ENCODE measurements at regions not wholly inside any gene's neighbourhood (a gene's known extent, or its start where the extent isn't known, plus 50 kb on each side); places are given as distances from the start of the nearest gene placed in this dataset.

DNA sequence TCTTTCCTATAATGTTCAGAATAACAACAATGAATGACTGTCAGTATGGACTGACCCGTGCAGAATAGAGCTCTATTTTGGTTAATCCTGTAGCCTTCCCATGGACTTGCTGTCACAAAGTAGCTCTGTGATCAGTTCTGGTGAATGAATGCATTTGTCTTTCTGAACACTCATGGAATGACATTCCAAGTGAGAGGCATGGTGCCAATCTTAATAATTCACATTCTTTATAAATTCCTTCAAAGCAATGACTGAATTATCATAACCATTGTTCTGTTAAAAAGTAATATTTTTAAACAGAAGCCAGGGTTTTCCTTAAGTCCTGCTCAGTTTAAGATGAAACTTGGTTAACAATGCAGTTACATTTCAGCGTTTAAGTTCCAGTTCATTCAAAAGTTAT is 360.5 kb downstream of the ICE1 start:
- Histone ChIP-seq H3K9me3 (ENCODE audit: control insufficient read depth, low read length) (peaks cover 3% of the 10 kb centered on the region), H3K4me3 (ENCODE audit: low read length) (no peak overlapping the region), H3K4me1 (ENCODE audit: control insufficient read depth, insufficient read depth, low read length) (no peaks in the 10 kb centered on the region), H3K27me3 (ENCODE audit: control insufficient read depth, insufficient read depth) (no peaks in the 10 kb centered on the region), H3K27ac (ENCODE audit: low read length) (no peak overlapping the region)
- no peak for DNase-seq
- intact Hi-C loops (cut with DNase I) = no loop called here
- WGBS = 67% methylated on average over 2 of the region's 2 CpGs
- ATAC-seq = no peak

DNA sequence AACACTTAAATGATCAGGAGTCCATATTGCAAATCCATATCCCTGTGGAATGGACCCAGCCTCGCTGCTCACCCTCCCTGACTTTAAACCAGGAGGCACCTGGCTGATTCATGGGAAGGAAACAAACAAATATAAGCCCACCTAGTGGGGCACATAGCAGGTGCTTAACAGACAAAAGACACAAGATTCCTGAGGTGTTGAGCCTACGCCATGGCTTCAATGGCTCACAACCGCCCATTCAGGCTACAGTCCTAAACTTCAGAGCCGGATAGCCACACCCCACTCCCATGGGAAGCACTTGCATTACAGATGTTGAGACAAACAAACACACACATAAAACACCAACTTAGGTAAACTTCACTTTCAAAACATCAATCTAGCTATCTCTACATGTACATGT is 359.9 kb downstream of the ICE1 start:
- intact Hi-C loops (cut with DNase I) = no loop called here
- H3K9me3 ChIP-seq (ENCODE audit: control insufficient read depth, low read length) = peaks cover 3% of the 10 kb centered on the region
- H3K27ac ChIP-seq (ENCODE audit: low read length) = no peak overlapping the region
- no peak for DNase-seq
- no peaks in the 10 kb centered on the region for H3K4me1 ChIP-seq (ENCODE audit: control insufficient read depth, insufficient read depth, low read length)
- no peak overlapping the region for H3K4me3 ChIP-seq (ENCODE audit: low read length)
- WGBS = 92% methylated on average over 4 of the region's 4 CpGs
- ATAC-seq = no peak
- no peaks in the 10 kb centered on the region for H3K27me3 ChIP-seq (ENCODE audit: control insufficient read depth, insufficient read depth)

DNA sequence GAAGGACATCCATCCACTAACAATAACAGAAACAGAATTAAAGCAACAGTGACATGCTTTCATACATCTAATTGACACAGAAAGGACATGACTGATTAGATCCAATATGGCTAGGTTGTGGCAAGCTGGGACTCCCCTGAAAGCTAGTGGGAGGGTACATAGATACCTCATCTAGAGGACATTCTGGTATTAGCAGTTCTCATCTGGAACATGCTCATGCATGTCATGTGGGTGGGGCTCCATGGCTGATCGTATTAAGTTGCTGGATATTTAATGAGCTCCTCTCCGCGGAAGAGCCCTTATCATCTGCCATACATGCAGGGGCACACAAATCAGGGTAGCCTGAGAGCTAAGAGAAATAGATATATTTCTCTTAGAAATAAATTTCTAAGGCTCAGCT is 358.9 kb downstream of the ICE1 start:
- WGBS = 67% methylated on average over 3 of the region's 3 CpGs
- no peak for ATAC-seq
- Histone ChIP-seq H3K9me3 (ENCODE audit: control insufficient read depth, low read length) (peaks cover 3% of the 10 kb centered on the region), H3K4me1 (ENCODE audit: control insufficient read depth, insufficient read depth, low read length) (no peaks in the 10 kb centered on the region), H3K27me3 (ENCODE audit: control insufficient read depth, insufficient read depth) (no peaks in the 10 kb centered on the region), H3K4me3 (ENCODE audit: low read length) (no peak overlapping the region), H3K27ac (ENCODE audit: low read length) (no peak overlapping the region)
- intact Hi-C loops (cut with DNase I) = no loop called here
- no peak for DNase-seq

DNA sequence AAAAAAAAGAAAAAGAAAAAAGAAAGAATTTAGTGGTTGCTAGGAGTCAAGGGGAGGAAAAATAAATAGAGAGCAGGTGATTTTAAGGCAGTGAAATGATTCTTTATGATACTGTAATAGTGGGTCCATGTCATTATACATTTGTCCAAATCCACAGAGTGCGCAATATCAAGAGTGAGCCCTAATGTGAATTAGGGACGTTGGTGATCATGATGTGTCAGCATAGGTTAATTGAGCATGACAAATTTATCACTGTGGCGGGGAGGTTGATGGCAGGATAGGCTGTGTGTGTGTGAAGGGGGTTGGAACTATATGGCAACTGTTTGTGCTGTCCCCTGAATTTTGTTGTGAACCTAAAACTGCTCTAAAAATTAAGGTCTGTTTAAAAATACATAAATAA is 357.8 kb downstream of the ICE1 start:
- Histone ChIP-seq H3K9me3 (ENCODE audit: control insufficient read depth, low read length) (peaks cover 3% of the 10 kb centered on the region), H3K27me3 (ENCODE audit: control insufficient read depth, insufficient read depth) (no peaks in the 10 kb centered on the region), H3K27ac (ENCODE audit: low read length) (no peak overlapping the region), H3K4me3 (ENCODE audit: low read length) (no peak overlapping the region), H3K4me1 (ENCODE audit: control insufficient read depth, insufficient read depth, low read length) (no peaks in the 10 kb centered on the region)
- ATAC-seq = no peak
- intact Hi-C loops (cut with DNase I) = no loop called here
- no peak for DNase-seq
- WGBS = 81% methylated on average over 3 of the region's 3 CpGs

DNA sequence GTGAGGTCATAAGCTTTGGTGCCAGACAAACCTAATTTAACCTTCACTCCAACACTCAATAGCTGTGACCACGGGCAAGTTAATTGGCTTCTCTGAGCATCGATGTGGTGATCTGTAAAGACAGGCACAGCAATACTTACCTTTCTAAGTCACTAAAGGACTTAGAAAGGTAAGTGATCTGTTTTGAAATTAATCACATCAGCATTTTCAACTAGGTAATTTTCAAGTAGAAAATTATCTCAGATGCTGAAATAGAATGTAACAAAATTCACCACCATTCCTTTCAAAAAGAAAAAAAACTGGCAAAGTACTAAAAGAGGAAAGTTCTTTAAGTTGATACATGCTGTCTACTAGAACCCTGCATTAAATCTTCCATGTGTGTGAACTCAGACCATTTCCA is 354.5 kb downstream of the ICE1 start:
- 81% methylated on average over 2 of the region's 2 CpGs for WGBS
- intact Hi-C loops (cut with DNase I) = no loop called here

DNA sequence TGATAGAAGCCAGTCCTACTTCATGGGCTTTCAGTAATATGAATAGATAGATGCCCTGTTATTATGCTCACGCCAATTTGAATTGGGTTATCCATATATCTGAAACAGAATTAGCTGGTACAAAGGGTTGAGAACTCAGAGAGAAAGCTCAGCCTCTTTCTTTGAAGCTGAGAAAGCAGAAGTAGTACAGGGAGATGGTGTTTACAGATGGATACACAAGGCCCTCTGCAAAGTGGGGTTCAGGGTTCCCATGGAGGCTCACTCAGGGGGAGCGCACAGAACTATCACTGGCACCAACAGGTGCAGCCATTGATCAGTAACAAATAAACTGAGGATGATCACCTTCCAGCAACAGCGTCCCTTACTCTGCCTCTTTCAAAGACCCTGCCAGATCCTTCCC is 349.7 kb downstream of the ICE1 start:
- H3K4me3 ChIP-seq (ENCODE audit: low read length) = no peak overlapping the region
- H3K4me1 ChIP-seq (ENCODE audit: control insufficient read depth, insufficient read depth, low read length) = no peaks in the 10 kb centered on the region
- peaks cover 5% of the 10 kb centered on the region for H3K9me3 ChIP-seq (ENCODE audit: control insufficient read depth, low read length)
- intact Hi-C loops (cut with DNase I) = no loop called here
- DNase-seq (no peak), ATAC-seq (no peak)
- H3K27me3 ChIP-seq (ENCODE audit: control insufficient read depth, insufficient read depth) = no peaks in the 10 kb centered on the region
- no peak overlapping the region for H3K27ac ChIP-seq (ENCODE audit: low read length)
- WGBS = 96% methylated on average over 3 of the region's 3 CpGs

More for the DNA sequence above, 354.5 kb downstream of the ICE1 start:
- no peak overlapping the region for H3K27ac ChIP-seq (ENCODE audit: low read length)
- no peaks in the 10 kb centered on the region for H3K27me3 ChIP-seq (ENCODE audit: control insufficient read depth, insufficient read depth)
- DNase-seq (no peak), ATAC-seq (no peak)
- peaks cover 3% of the 10 kb centered on the region for H3K9me3 ChIP-seq (ENCODE audit: control insufficient read depth, low read length)
- no peaks in the 10 kb centered on the region for H3K4me1 ChIP-seq (ENCODE audit: control insufficient read depth, insufficient read depth, low read length)
- H3K4me3 ChIP-seq (ENCODE audit: low read length) = no peak overlapping the region

DNA sequence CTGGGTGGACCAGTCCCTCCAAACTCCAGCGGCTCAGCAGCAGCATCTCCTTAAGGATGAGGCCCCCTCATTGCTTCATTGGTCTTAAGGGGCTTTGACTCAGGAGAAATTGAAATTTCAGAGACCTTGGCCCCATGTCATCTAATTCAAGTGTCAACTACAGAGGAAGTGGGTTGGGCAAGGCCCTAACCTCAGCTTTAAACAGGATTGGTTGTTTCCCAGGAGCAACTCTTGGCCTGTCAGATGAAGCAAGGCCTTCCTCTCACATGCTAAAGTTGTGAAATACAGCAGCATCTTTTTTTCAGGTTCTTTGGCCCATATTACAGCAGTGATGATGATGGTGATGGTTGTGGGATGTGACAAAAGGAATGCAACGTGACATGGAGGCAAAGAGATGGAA is 348.3 kb downstream of the ICE1 start:
- no peaks in the 10 kb centered on the region for H3K27me3 ChIP-seq (ENCODE audit: control insufficient read depth, insufficient read depth)
- H3K4me3 ChIP-seq (ENCODE audit: low read length) = no peak overlapping the region
- intact Hi-C loops (cut with DNase I) = no loop called here
- no peak overlapping the region for H3K27ac ChIP-seq (ENCODE audit: low read length)
- ATAC-seq (no peak), DNase-seq (no peak)
- no peaks in the 10 kb centered on the region for H3K4me1 ChIP-seq (ENCODE audit: control insufficient read depth, insufficient read depth, low read length)
- WGBS = 71% methylated on average over 2 of the region's 2 CpGs
- H3K9me3 ChIP-seq (ENCODE audit: control insufficient read depth, low read length) = peaks cover 3% of the 10 kb centered on the region

DNA sequence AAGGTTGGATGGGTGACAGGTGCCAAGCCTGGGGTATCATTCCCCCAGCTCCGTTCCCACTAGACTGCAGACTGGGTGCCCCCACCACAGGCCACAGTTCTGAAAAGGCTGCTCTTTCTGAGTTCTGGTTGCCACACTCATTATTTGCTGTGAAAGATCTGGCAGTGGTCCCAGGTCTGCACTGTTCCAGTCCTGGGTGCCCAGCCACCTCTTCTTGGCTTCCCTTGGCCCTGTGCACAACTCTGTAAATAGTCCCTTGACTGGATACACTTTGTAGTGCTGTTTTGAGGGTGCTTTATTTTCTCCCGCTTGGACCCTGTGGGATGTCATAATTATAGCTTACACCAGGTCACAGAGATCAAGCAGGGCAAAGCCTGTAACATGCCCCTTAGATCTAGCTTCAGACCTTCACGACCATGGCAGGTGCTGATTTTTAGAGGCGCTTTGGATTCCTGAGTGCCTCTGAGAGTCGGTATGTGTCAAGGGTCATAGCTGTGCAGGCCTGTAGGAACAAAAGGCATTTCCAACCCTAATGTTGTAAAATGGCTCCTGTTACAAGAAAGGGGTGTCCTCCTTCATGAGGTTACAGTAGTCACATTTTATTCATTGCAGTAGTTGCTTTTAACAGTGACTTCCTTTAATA is 344.9 kb downstream of the ICE1 start:
- ATAC-seq (peak; percentile 80 to 90), DNase-seq (peak; percentile 24 to 55 (median 54))
- Histone ChIP-seq H3K27ac (ENCODE audit: low read length) (no peak overlapping the region), H3K27me3 (ENCODE audit: control insufficient read depth, insufficient read depth) (no peaks in the 10 kb centered on the region), H3K4me1 (ENCODE audit: control insufficient read depth, insufficient read depth, low read length) (no peaks in the 10 kb centered on the region), H3K9me3 (ENCODE audit: control insufficient read depth, low read length) (peaks cover 3% of the 10 kb centered on the region), H3K4me3 (ENCODE audit: low read length) (no peak overlapping the region)
- WGBS = 66% methylated on average over 5 of the region's 5 CpGs
- intact Hi-C loops (cut with DNase I) = no loop called here

DNA sequence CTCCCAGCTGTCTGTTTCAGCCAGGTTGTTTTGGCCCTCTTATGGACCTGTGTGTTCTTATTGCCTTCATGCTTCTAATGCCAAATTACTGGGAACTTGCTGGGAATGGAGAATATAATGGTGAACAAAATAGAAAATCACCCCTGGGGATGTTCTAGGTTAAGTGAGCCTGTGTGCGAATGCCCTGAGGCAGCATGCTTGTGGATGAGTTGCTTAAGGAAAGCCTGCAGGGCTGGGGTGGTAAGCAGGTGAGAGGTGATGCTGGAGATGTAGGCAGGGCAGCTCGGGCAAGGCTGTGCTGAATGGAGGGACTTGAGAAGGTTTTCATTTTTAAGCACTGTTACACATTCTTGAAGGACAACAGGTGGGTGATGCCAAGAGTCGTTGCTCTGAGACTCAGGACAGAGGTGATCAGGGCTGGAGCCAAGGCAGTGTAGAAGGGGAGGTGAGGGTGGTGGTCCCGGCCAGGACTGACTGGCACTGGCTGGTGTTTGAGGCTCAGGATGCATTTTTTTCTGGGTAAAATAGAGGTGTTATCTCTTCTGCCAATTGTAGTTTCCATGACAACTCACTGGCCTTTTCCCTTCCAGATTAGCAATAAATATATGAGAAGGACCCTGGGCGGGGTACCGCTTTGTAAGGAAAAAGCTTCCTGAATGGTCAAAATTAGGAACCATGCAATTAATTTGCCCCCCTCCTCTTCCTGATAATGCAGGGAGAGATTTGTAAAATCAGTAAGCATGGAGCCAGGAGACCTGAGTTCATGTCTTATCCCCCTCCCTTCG is 342.8 kb downstream of the ICE1 start:
- intact Hi-C loops (cut with DNase I) = no loop called here
- H3K27ac ChIP-seq (ENCODE audit: low read length) = no peak overlapping the region
- no peaks in the 10 kb centered on the region for H3K4me1 ChIP-seq (ENCODE audit: control insufficient read depth, insufficient read depth, low read length)
- no peak overlapping the region for H3K4me3 ChIP-seq (ENCODE audit: low read length)
- DNase-seq = no peak
- no peaks in the 10 kb centered on the region for H3K27me3 ChIP-seq (ENCODE audit: control insufficient read depth, insufficient read depth)
- 77% methylated on average over 7 of the region's 7 CpGs for WGBS
- no peak for ATAC-seq
- H3K9me3 ChIP-seq (ENCODE audit: control insufficient read depth, low read length) = peaks cover 4% of the 10 kb centered on the region

DNA sequence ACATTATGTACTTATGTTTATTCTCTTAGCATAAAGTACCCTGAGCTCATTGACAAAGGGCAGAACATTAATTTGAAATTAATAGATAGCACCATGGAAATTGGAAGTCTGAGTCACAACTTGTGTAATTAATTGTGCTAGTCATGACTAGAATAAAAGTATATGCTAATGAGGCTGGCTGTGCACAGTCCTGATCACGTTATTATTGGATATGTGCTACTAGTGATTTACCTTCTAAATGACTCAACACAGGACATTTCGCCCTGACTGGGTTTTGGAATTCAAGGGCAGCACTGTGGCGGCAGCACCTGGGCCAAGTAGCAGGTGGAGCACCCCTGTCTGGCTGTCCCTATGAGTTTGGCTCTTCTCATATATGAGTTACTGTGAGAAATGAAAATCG is 341.8 kb downstream of the ICE1 start:
- no peaks in the 10 kb centered on the region for H3K27me3 ChIP-seq (ENCODE audit: control insufficient read depth, insufficient read depth)
- intact Hi-C loops (cut with DNase I) = no loop called here
- no peak for ATAC-seq

DNA sequence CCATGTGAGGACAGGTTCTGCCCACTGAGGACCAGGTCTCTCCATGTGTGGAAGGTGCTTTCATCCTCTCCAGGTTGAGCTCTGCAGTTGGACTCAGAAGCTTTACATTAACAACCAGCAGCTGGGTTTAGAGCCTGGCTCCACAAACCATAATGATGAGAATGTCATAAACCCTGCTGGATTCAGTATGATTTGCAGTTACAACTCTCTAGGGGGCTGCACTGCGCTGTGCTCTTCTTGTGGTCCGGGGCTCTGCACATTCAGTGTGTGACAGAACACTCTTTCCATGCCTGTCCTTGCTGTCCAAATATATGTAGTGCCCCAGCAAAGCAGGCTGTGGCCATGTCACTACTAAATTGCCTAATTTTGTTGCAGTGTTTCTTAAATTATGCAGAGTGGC is 334.3 kb downstream of the ICE1 start:
- no peak for DNase-seq
- peaks cover 3% of the 10 kb centered on the region for H3K9me3 ChIP-seq (ENCODE audit: control insufficient read depth, low read length)
- H3K27ac ChIP-seq (ENCODE audit: low read length) = no peak overlapping the region
- H3K27me3 ChIP-seq (ENCODE audit: control insufficient read depth, insufficient read depth) = no peaks in the 10 kb centered on the region
- no peaks in the 10 kb centered on the region for H3K4me1 ChIP-seq (ENCODE audit: control insufficient read depth, insufficient read depth, low read length)
- H3K4me3 ChIP-seq (ENCODE audit: low read length) = no peak overlapping the region
- no peak for ATAC-seq
- intact Hi-C loops (cut with DNase I) = no loop called here
- 79% methylated on average over 2 of the region's 2 CpGs for WGBS

More for the DNA sequence above, 341.8 kb downstream of the ICE1 start:
- Histone ChIP-seq H3K27ac (ENCODE audit: low read length) (no peak overlapping the region), H3K4me3 (ENCODE audit: low read length) (no peak overlapping the region), H3K4me1 (ENCODE audit: control insufficient read depth, insufficient read depth, low read length) (no peaks in the 10 kb centered on the region), H3K9me3 (ENCODE audit: control insufficient read depth, low read length) (peaks cover 3% of the 10 kb centered on the region)
- 83% methylated on average over 4 of the region's 4 CpGs for WGBS
- DNase-seq = no peak
